ENCODE measurements at regions not wholly inside any gene's neighbourhood (a gene's known extent, or its start where the extent isn't known, plus 50 kb on each side); places are given as distances from the start of the nearest gene placed in this dataset.

DNA sequence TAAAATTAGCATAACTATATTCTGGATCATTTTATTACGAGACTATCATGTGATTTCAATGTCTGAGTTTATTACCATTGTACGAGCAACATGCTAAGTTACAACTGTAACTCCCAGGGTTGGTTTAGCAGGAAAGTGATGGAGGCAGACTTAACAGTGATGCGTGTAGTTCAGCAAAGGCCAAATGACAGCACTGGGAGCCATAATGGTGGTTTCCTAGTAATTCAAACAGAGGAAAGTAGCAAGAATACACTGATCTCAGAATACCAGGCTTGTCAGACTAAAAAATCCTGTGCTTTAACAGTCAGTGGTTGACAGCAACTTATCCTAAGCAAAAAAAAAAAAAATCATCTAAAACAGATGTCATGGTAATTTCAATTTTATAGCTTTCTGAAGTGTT, 229.6 kb downstream of the KLF12 start:
- Histone ChIP-seq H3K27me3 (ENCODE audit: low read length) (no peaks in the 10 kb centered on the region), H3K9me3 (ENCODE audit: low read length) (no peaks in the 10 kb centered on the region), H3K27ac (ENCODE audit: low read length) (no peak overlapping the region)

DNA sequence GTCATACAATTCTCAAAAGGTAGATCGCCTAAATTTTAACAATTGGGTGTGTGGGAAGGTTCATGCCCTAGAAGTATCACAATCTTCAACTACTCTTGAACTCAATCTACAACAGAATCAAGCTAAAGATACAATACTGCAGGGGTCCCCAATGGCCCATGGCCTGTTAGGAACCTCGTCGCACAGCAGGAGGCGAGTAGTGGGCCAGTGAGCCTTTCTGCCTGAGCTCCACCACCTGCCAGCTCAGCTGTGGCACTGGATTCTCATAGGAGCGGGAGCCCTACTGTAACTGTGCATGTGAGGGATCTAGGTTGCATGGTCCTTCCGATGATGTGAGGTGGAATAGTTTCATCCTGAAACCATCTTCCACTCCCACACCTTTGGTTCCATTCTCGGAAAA, 230.6 kb downstream of the KLF12 start:
- peak overlapping the region; percentile 83 for H3K27ac ChIP-seq (ENCODE audit: low read length)
- no peaks in the 10 kb centered on the region for H3K9me3 ChIP-seq (ENCODE audit: low read length)
- no peaks in the 10 kb centered on the region for H3K27me3 ChIP-seq (ENCODE audit: low read length)
- peaks cover 71% of the 10 kb centered on the region for H3K79me2 ChIP-seq (ENCODE audit: low read length)
- H3K9me2 ChIP-seq (replicated peaks; ENCODE audit: insufficient read depth, low read length) = no peaks in the 10 kb centered on the region
- DNase-seq = no peak
- no peaks in the 10 kb centered on the region for H4K20me1 ChIP-seq (ENCODE audit: insufficient read depth, low read depth, low read length)
- H3K4me1 ChIP-seq (ENCODE audit: low read length) = peaks cover 91% of the 10 kb centered on the region
- peak overlapping the region; percentile 64 for H3K4me2 ChIP-seq (ENCODE audit: low read depth, low read length, poor library complexity, severe bottlenecking)
- no peak overlapping the region for H3K9ac ChIP-seq (ENCODE audit: low read length)
- no peak overlapping the region for H3K4me3 ChIP-seq (ENCODE audit: low read length)
- H2AFZ ChIP-seq (ENCODE audit: low read length) = no peak overlapping the region
- no peaks in the 10 kb centered on the region for H3K36me3 ChIP-seq (ENCODE audit: insufficient read depth, low read length)

More for the DNA sequence above, 229.6 kb downstream of the KLF12 start:
- DNase-seq = no peak
- Histone ChIP-seq H4K20me1 (ENCODE audit: insufficient read depth, low read depth, low read length) (no peaks in the 10 kb centered on the region), H3K36me3 (ENCODE audit: insufficient read depth, low read length) (no peaks in the 10 kb centered on the region), H3K9me2 (replicated peaks; ENCODE audit: insufficient read depth, low read length) (no peaks in the 10 kb centered on the region), H2AFZ (ENCODE audit: low read length) (no peak overlapping the region), H3K4me1 (ENCODE audit: low read length) (peaks cover 80% of the 10 kb centered on the region), H3K79me2 (ENCODE audit: low read length) (peaks cover 73% of the 10 kb centered on the region), H3K4me3 (ENCODE audit: low read length) (no peak overlapping the region), H3K4me2 (ENCODE audit: low read depth, low read length, poor library complexity, severe bottlenecking) (no peak overlapping the region), H3K9ac (ENCODE audit: low read length) (no peak overlapping the region)

- H3K4me1 ChIP-seq (ENCODE audit: low read length) = peaks cover 98% of the 10 kb centered on the region
- no peak for DNase-seq
- H3K9me3 ChIP-seq (ENCODE audit: low read length) = no peaks in the 10 kb centered on the region
- H3K27me3 ChIP-seq (ENCODE audit: low read length) = no peaks in the 10 kb centered on the region
- H3K9me2 ChIP-seq (replicated peaks; ENCODE audit: insufficient read depth, low read length) = no peaks in the 10 kb centered on the region
- H3K4me3 ChIP-seq (ENCODE audit: low read length) = peak overlapping the region; percentile 33; the same call in 1 of the 2 replicates
- H3K79me2 ChIP-seq (ENCODE audit: low read length) = peaks cover 73% of the 10 kb centered on the region
- no peak overlapping the region for H3K9ac ChIP-seq (ENCODE audit: low read length)
- peak overlapping the region; percentile 83 for H3K27ac ChIP-seq (ENCODE audit: low read length)
- H2AFZ ChIP-seq (ENCODE audit: low read length) = no peak overlapping the region
- no peaks in the 10 kb centered on the region for H4K20me1 ChIP-seq (ENCODE audit: insufficient read depth, low read depth, low read length)
- peak overlapping the region; percentile 64 for H3K4me2 ChIP-seq (ENCODE audit: low read depth, low read length, poor library complexity, severe bottlenecking)
- no peaks in the 10 kb centered on the region for H3K36me3 ChIP-seq (ENCODE audit: insufficient read depth, low read length)
Measured at GRCh38 chr13:73902847-73903246, 231.4 kb downstream of the KLF12 start.

DNA sequence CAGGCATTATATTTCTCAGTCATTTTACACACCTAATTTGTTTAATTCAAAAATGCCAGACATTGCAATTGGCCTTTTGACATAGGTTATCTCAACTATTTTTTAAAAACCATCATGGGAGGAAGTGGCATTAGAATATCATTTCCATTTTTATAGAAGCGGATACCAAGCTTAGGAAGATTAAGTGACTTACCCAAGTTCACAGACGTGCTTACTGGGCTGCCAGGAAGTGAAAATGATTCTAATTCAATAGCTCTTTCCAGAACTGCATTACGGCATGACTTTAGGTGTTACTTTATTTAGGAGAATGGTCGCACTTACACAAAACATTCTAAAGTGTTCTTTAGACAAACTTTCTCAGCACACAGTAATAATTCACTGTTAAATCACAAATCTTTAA, 231.9 kb downstream of the KLF12 start:
- Histone ChIP-seq H3K27ac (ENCODE audit: low read length) (peak overlapping the region; percentile 83), H2AFZ (ENCODE audit: low read length) (no peak overlapping the region), H3K4me3 (ENCODE audit: low read length) (peak overlapping the region; percentile 33; the same call in 1 of the 2 replicates), H3K9me2 (replicated peaks; ENCODE audit: insufficient read depth, low read length) (no peaks in the 10 kb centered on the region), H3K27me3 (ENCODE audit: low read length) (no peaks in the 10 kb centered on the region), H3K9ac (ENCODE audit: low read length) (no peak overlapping the region), H4K20me1 (ENCODE audit: insufficient read depth, low read depth, low read length) (no peaks in the 10 kb centered on the region), H3K4me2 (ENCODE audit: low read depth, low read length, poor library complexity, severe bottlenecking) (peak overlapping the region; percentile 64), H3K36me3 (ENCODE audit: insufficient read depth, low read length) (no peaks in the 10 kb centered on the region), H3K79me2 (ENCODE audit: low read length) (peaks cover 73% of the 10 kb centered on the region), H3K9me3 (ENCODE audit: low read length) (no peaks in the 10 kb centered on the region), H3K4me1 (ENCODE audit: low read length) (peaks cover 98% of the 10 kb centered on the region)
- peak; percentile 86 for DNase-seq

- no peak for DNase-seq
Measured at GRCh38 chr13:73901324-73902068, 232.7 kb downstream of the KLF12 start.

DNA sequence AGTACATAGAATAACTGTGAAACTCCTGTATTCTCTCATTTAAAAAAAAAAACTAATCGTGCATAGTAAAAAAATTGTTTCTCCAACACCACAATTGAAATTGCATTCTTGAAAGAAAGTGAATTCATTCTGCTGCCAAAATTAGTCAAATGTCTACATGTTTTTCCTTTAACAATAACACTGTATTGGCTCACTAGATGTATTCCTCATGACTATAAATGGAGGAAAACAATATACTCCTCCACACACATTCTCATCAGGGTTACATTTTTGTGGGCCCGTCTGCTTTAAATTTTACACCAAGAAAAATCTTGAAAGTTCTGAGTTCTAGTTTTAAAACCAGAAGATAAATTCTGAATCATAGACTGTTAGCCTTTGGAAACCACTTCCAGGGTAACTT, 233.6 kb downstream of the KLF12 start:
- Histone ChIP-seq H3K4me3 (ENCODE audit: low read length) (no peak overlapping the region), H3K27ac (ENCODE audit: low read length) (peak overlapping the region; percentile 83), H4K20me1 (ENCODE audit: insufficient read depth, low read depth, low read length) (no peaks in the 10 kb centered on the region), H3K79me2 (ENCODE audit: low read length) (peaks cover 68% of the 10 kb centered on the region), H3K36me3 (ENCODE audit: insufficient read depth, low read length) (no peaks in the 10 kb centered on the region), H3K4me2 (ENCODE audit: low read depth, low read length, poor library complexity, severe bottlenecking) (no peak overlapping the region), H3K9me2 (replicated peaks; ENCODE audit: insufficient read depth, low read length) (no peaks in the 10 kb centered on the region), H3K4me1 (ENCODE audit: low read length) (peaks cover 94% of the 10 kb centered on the region), H3K27me3 (ENCODE audit: low read length) (no peaks in the 10 kb centered on the region), H3K9ac (ENCODE audit: low read length) (no peak overlapping the region), H3K9me3 (ENCODE audit: low read length) (no peaks in the 10 kb centered on the region), H2AFZ (ENCODE audit: low read length) (no peak overlapping the region)
- DNase-seq = no peak

More at GRCh38 chr13:73901324-73902068, 232.7 kb downstream of the KLF12 start:
- Histone ChIP-seq H3K4me2 (ENCODE audit: low read depth, low read length, poor library complexity, severe bottlenecking) (peak overlapping the region; percentile 64), H3K4me3 (ENCODE audit: low read length) (no peak overlapping the region), H3K4me1 (ENCODE audit: low read length) (peaks cover 98% of the 10 kb centered on the region), H3K9ac (ENCODE audit: low read length) (no peak overlapping the region), H3K9me3 (ENCODE audit: low read length) (no peaks in the 10 kb centered on the region), H3K9me2 (replicated peaks; ENCODE audit: insufficient read depth, low read length) (no peaks in the 10 kb centered on the region), H3K27me3 (ENCODE audit: low read length) (no peaks in the 10 kb centered on the region), H2AFZ (ENCODE audit: low read length) (no peak overlapping the region), H3K27ac (ENCODE audit: low read length) (peak overlapping the region; percentile 83), H3K79me2 (ENCODE audit: low read length) (peaks cover 77% of the 10 kb centered on the region), H3K36me3 (ENCODE audit: insufficient read depth, low read length) (no peaks in the 10 kb centered on the region), H4K20me1 (ENCODE audit: insufficient read depth, low read depth, low read length) (no peaks in the 10 kb centered on the region)

GRCh38 chr13:73898899-73899298, 235.3 kb downstream of the KLF12 start:
- H2AFZ ChIP-seq (ENCODE audit: low read length) = no peak overlapping the region
- no peaks in the 10 kb centered on the region for H3K9me2 ChIP-seq (replicated peaks; ENCODE audit: insufficient read depth, low read length)
- peaks cover under 1% of the 10 kb centered on the region; the same call in 1 of the 2 replicates for H3K36me3 ChIP-seq (ENCODE audit: insufficient read depth, low read length)
- peak overlapping the region; percentile 7; the same call in 1 of the 2 replicates for H3K4me3 ChIP-seq (ENCODE audit: low read length)
- peak overlapping the region; percentile 5; the same call in 1 of the 2 replicates for H3K9ac ChIP-seq (ENCODE audit: low read length)
- H4K20me1 ChIP-seq (ENCODE audit: insufficient read depth, low read depth, low read length) = no peaks in the 10 kb centered on the region
- H3K4me1 ChIP-seq (ENCODE audit: low read length) = peaks cover 78% of the 10 kb centered on the region
- H3K27ac ChIP-seq (ENCODE audit: low read length) = peak overlapping the region; percentile 59
- peaks cover 64% of the 10 kb centered on the region for H3K79me2 ChIP-seq (ENCODE audit: low read length)
- H3K9me3 ChIP-seq (ENCODE audit: low read length) = no peaks in the 10 kb centered on the region
- no peaks in the 10 kb centered on the region for H3K27me3 ChIP-seq (ENCODE audit: low read length)
- H3K4me2 ChIP-seq (ENCODE audit: low read depth, low read length, poor library complexity, severe bottlenecking) = peak overlapping the region; percentile 42
- DNase-seq = no peak

GRCh38 chr13:73898276-73898675, 235.9 kb downstream of the KLF12 start:
- peaks cover 64% of the 10 kb centered on the region for H3K79me2 ChIP-seq (ENCODE audit: low read length)
- no peaks in the 10 kb centered on the region for H3K9me2 ChIP-seq (replicated peaks; ENCODE audit: insufficient read depth, low read length)
- no peak overlapping the region for H2AFZ ChIP-seq (ENCODE audit: low read length)
- no peak for DNase-seq
- peaks cover 71% of the 10 kb centered on the region for H3K4me1 ChIP-seq (ENCODE audit: low read length)
- peak overlapping the region; percentile 59 for H3K27ac ChIP-seq (ENCODE audit: low read length)
- no peaks in the 10 kb centered on the region for H4K20me1 ChIP-seq (ENCODE audit: insufficient read depth, low read depth, low read length)
- no peaks in the 10 kb centered on the region for H3K9me3 ChIP-seq (ENCODE audit: low read length)
- H3K36me3 ChIP-seq (ENCODE audit: insufficient read depth, low read length) = peaks cover 3% of the 10 kb centered on the region; the same call in 1 of the 2 replicates
- H3K27me3 ChIP-seq (ENCODE audit: low read length) = no peaks in the 10 kb centered on the region
- peak overlapping the region; percentile 42 for H3K4me2 ChIP-seq (ENCODE audit: low read depth, low read length, poor library complexity, severe bottlenecking)
- peak overlapping the region; percentile 5; the same call in 1 of the 2 replicates for H3K9ac ChIP-seq (ENCODE audit: low read length)
- H3K4me3 ChIP-seq (ENCODE audit: low read length) = peak overlapping the region; percentile 7
